Right atrium auricular region (tissue), 2 donors: ENCODE measurements at regions not wholly inside any gene's neighbourhood (a gene's known extent, or its start where the extent isn't known, plus 50 kb on each side); places are given as distances from the start of the nearest gene placed in this dataset.

Experiments used
- DNase-seq: peaks from one replicate; pipeline ENCODE4 v3.0.0-alpha.2; 2019; ENCODE audit warnings: low spot score
- H3K27ac ChIP-seq, 2 donors: fragments of 200-600 bp; sonication (generic); 1 replicate in 1 of 2; 2 replicates in 1 of 2; pipeline ENCODE4 v1.5.1; 2016 to 2019
- H3K27me3 ChIP-seq, 2 donors: fragments of 200-600 bp; sonication (generic); one replicate each; pipeline versions ENCODE4 v1.5.1 to v1.6.0; 2017 to 2019
- H3K36me3 ChIP-seq: fragments of 200-600 bp; sonication (generic); one replicate; pipeline ENCODE4 v1.5.1; 2016
- H3K4me1 ChIP-seq, 2 donors: fragments of 200-600 bp; sonication (generic); one replicate each; pipeline versions ENCODE4 v1.5.1 to v1.6.0; 2017 to 2019
- H3K4me3 ChIP-seq, 2 donors: fragments of 200-600 bp; sonication (generic); 1 replicate in 1 of 2; 2 replicates in 1 of 2; pipeline ENCODE4 v1.5.1; 2017 to 2019; ENCODE audit warnings: mild to moderate bottlenecking in 1 of 2, moderate library complexity in 1 of 2
- H3K9me3 ChIP-seq, 2 donors: fragments of 200-600 bp; sonication (generic); one replicate each; pipeline ENCODE4 v1.5.1; 2019
- CTCF ChIP-seq, 2 donors: fragments of 200-600 bp; sonication (generic); IDR thresholded peaks; one replicate each; pipeline ENCODE4 v1.5.1; 2019; ENCODE audit warnings: antibody characterized with exemption in 2 of 2

GRCh38 chr4:22870847-22871449, 178.2 kb downstream of the GBA3 start:
- Histone ChIP-seq H3K27me3 (no peaks in the 10 kb centered on the region), H3K27ac (no peak overlapping the region), H3K4me3 (no peak overlapping the region), H3K9me3 (no peaks in the 10 kb centered on the region), H3K36me3 (no peaks in the 10 kb centered on the region), H3K4me1 (no peaks in the 10 kb centered on the region)
- DNase-seq = no peak
- no peak for TF ChIP-seq CTCF (IDR thresholded peaks at IDR 0.05)

GRCh38 chr4:22869235-22869634, 176.5 kb downstream of the GBA3 start:
- DNase-seq = no peak
- Histone ChIP-seq H3K4me3 (no peak overlapping the region), H3K4me1 (no peaks in the 10 kb centered on the region), H3K36me3 (no peaks in the 10 kb centered on the region), H3K27ac (no peak overlapping the region), H3K27me3 (no peaks in the 10 kb centered on the region), H3K9me3 (no peaks in the 10 kb centered on the region)
- no peak for TF ChIP-seq CTCF (IDR thresholded peaks at IDR 0.05)
